ENCODE measurements at regions not wholly inside any gene's neighbourhood (a gene's known extent, or its start where the extent isn't known, plus 50 kb on each side); places are given as distances from the start of the nearest gene placed in this dataset.
"Not testable (repeated sequence)": the region's sequence is repeated elsewhere in the genome, so short reads cannot be mapped to it uniquely, and the experiment has no call there.

DNA sequence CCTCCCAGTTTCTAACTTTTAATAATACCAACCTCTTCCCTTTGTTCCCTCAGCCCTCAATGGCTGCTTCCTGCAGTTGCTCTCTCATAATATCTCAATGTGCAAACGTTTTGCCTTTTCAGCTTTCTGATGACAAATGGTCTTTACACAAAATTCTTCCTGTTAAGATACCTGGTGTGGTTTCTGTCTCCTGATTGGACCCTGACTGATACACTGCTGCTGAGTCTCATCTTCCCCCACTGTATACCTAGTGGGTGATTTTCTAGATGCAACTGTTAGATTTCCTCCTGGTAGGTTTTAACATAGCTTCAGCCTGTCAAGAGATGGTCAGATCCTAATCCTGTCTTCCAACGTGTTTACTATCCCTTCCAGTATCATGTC, 147.9 kb upstream of the TOP1 start:
- H3K4me3 Mint-ChIP-seq = no peak overlapping the region
- H3K36me3 Mint-ChIP-seq (ENCODE audit: low read depth) = no peaks in the 10 kb centered on the region
- peaks cover 13% of the 10 kb centered on the region for H3K4me1 Mint-ChIP-seq
- H3K27ac Mint-ChIP-seq = no peak overlapping the region
- no peak for DNase-seq
- H3K27me3 Mint-ChIP-seq (ENCODE audit: low read depth, poor library complexity) = peaks cover 13% of the 10 kb centered on the region
- TF ChIP-seq, protein P1, sequence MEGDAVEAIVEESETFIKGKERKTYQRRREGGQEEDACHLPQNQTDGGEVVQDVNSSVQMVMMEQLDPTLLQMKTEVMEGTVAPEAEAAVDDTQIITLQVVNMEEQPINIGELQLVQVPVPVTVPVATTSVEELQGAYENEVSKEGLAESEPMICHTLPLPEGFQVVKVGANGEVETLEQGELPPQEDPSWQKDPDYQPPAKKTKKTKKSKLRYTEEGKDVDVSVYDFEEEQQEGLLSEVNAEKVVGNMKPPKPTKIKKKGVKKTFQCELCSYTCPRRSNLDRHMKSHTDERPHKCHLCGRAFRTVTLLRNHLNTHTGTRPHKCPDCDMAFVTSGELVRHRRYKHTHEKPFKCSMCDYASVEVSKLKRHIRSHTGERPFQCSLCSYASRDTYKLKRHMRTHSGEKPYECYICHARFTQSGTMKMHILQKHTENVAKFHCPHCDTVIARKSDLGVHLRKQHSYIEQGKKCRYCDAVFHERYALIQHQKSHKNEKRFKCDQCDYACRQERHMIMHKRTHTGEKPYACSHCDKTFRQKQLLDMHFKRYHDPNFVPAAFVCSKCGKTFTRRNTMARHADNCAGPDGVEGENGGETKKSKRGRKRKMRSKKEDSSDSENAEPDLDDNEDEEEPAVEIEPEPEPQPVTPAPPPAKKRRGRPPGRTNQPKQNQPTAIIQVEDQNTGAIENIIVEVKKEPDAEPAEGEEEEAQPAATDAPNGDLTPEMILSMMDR (IDR thresholded peaks at IDR 0.05) = no peak
- H3K9me3 Mint-ChIP-seq = peaks cover 21% of the 10 kb centered on the region

DNA sequence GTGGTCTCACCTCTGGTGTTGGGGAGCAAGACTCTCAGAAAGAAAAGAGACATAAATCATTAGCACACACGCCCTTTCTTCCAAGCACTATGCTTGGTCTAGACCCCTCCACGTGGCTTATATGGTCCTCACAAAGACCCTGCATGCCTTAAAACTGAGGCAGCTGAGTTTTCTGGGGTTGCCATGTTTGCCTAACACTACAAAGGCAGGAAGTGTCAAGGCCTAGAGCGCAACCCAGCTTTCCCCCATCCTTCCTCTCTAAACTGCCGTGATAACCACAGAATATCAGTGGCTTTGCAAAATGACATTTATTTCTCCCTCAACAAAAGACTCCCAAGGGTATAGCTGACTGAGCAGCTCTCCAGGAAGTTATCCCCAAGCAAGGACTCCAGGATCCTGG, 146.5 kb upstream of the TOP1 start:
- H3K36me3 Mint-ChIP-seq (ENCODE audit: low read depth) = no peaks in the 10 kb centered on the region
- no peak overlapping the region for H3K27ac Mint-ChIP-seq

DNA sequence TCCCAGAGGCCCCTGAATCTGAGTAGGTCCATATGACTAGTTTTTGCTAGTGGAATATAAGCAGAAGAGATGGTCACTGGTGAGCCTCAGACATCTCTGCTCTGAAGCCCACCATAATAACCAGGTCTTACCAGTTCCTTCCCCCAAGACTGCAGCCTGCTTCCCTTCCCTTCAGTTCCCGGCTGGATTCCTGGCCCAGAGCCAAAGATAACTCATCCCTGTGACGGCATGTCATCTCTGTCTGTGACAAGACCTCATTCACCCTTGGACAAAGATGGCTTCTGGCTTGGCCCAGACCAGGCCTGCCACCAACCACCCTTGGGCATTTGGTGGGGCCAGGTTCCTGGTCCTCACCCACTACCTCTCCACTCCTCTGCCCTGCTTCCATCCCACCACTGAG, 145.5 kb upstream of the TOP1 start:
- peaks cover 18% of the 10 kb centered on the region for H3K27me3 Mint-ChIP-seq (ENCODE audit: low read depth, poor library complexity)

More for the DNA sequence above, 146.5 kb upstream of the TOP1 start:
- Mint-ChIP-seq H3K4me3 (no peak overlapping the region), H3K4me1 (peaks cover 8% of the 10 kb centered on the region), H3K27me3 (ENCODE audit: low read depth, poor library complexity) (peaks cover 15% of the 10 kb centered on the region), H3K9me3 (peaks cover 21% of the 10 kb centered on the region)
- TF ChIP-seq, protein P1 (IDR thresholded peaks at IDR 0.05) = no peak
- no peak for DNase-seq

DNA sequence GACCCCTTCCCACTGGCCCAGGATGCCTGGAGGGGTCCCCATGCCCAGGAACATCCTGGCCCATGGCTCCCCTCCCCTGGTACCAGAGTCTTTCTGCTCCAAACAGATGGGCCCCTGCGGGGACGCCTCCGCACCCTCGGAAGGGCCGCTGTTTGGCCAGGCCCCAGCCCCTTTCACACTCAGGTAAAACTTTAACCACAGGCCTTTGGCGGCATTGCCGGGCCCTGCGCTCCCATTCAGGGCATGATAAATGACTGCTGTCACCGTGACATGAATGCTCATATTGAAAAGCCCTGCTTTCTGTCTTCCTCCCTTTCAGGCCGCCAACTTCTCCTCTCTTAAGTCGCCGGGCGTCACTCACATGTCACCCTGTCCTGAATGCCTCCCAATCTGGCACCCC, 141.5 kb upstream of the TOP1 start:
- Mint-ChIP-seq H3K4me3 (no peak overlapping the region), H3K4me1 (peaks cover 23% of the 10 kb centered on the region), H3K36me3 (ENCODE audit: low read depth) (no peaks in the 10 kb centered on the region), H3K27ac (no peak overlapping the region), H3K9me3 (no peaks in the 10 kb centered on the region), H3K27me3 (ENCODE audit: low read depth, poor library complexity) (peaks cover 14% of the 10 kb centered on the region)
- TF ChIP-seq, protein P1 (IDR thresholded peaks at IDR 0.05) = no peak
- DNase-seq = no peak

More for the DNA sequence above, 145.5 kb upstream of the TOP1 start:
- Mint-ChIP-seq H3K36me3 (ENCODE audit: low read depth) (no peaks in the 10 kb centered on the region), H3K9me3 (peaks cover 21% of the 10 kb centered on the region), H3K4me3 (no peak overlapping the region), H3K27ac (no peak overlapping the region), H3K4me1 (peaks cover 8% of the 10 kb centered on the region)
- TF ChIP-seq, protein P1 (IDR thresholded peaks at IDR 0.05) = no peak
- DNase-seq = no peak

DNA sequence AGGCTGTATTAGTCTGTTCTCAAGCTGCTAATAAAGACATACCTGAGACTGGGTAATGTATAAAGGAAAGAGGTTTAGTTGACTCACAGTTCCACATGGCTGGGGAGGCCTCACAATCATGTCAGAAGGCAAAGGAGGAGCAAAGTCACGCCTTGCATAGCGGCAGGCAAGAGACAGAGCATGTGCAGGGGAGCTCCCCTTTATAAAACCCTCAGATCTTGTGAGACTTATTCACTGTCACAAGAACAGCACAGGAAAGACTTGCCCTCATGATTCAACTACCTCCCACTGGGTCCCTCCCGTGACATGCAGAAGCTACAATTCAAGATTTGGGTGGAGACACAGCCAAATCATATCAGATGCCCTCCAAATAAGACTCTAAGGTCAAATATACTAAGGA, 139.4 kb upstream of the TOP1 start:
- not testable (repeated sequence) for DNase-seq; H3K9me3 Mint-ChIP-seq; H3K27ac Mint-ChIP-seq; H3K27me3 Mint-ChIP-seq (ENCODE audit: low read depth, poor library complexity); H3K4me3 Mint-ChIP-seq; H3K36me3 Mint-ChIP-seq (ENCODE audit: low read depth)
- peaks cover 38% of the 10 kb centered on the region for H3K4me1 Mint-ChIP-seq

DNA sequence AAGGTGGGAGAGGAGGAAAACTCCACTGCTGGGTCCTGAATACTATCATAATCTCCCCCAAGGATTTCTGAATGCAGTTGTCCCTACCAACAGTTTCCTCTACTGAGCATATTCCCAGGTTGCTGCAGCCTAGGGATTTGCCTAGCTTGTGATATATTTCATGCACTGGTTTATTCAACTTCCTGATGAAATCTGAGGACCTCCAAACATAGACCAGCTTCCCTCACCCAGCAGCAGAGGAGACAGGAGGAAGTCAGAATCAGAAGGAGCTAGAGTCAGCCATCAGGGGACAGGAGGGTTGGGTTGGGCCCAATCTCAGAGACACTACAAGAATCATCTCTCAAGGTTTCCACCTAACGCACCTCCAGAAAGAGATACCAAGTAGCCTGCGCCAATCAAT, 138.4 kb upstream of the TOP1 start:
- Mint-ChIP-seq H3K27me3 (ENCODE audit: low read depth, poor library complexity) (peaks cover 8% of the 10 kb centered on the region), H3K27ac (no peak overlapping the region), H3K4me3 (no peak overlapping the region), H3K36me3 (ENCODE audit: low read depth) (no peaks in the 10 kb centered on the region), H3K9me3 (no peaks in the 10 kb centered on the region), H3K4me1 (peaks cover 38% of the 10 kb centered on the region)
- DNase-seq = no peak
- TF ChIP-seq, protein P1 (IDR thresholded peaks at IDR 0.05) = no peak

All from nephron progenitor cell (in vitro differentiated cells).